ENCODE measurements at regions not wholly inside any gene's neighbourhood (a gene's known extent, or its start where the extent isn't known, plus 50 kb on each side); places are given as distances from the start of the nearest gene placed in this dataset.

- TF ChIP-seq ZC3H10 (CRISPR knock-in tag; IDR thresholded peaks at IDR 0.05) (no peak), ARNTL (CRISPR knock-in tag; IDR thresholded peaks at IDR 0.05; ENCODE audit: borderline replicate concordance, low read depth) (no peak), ZNF70 (CRISPR knock-in tag; IDR thresholded peaks at IDR 0.05) (no peak), SNAI2 (CRISPR knock-in tag; IDR thresholded peaks at IDR 0.05) (no peak), ZNF565 (CRISPR knock-in tag; conservative IDR thresholded peaks at IDR 0.05; ENCODE audit: low read depth) (no peak)
- TF ChIP-seq, protein P1, sequence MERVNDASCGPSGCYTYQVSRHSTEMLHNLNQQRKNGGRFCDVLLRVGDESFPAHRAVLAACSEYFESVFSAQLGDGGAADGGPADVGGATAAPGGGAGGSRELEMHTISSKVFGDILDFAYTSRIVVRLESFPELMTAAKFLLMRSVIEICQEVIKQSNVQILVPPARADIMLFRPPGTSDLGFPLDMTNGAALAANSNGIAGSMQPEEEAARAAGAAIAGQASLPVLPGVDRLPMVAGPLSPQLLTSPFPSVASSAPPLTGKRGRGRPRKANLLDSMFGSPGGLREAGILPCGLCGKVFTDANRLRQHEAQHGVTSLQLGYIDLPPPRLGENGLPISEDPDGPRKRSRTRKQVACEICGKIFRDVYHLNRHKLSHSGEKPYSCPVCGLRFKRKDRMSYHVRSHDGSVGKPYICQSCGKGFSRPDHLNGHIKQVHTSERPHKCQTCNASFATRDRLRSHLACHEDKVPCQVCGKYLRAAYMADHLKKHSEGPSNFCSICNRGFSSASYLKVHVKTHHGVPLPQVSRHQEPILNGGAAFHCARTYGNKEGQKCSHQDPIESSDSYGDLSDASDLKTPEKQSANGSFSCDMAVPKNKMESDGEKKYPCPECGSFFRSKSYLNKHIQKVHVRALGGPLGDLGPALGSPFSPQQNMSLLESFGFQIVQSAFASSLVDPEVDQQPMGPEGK (CRISPR knock-in tag; IDR thresholded peaks at IDR 0.05; ENCODE audit: borderline replicate concordance), result no peak
- TF ChIP-seq, protein P2, sequence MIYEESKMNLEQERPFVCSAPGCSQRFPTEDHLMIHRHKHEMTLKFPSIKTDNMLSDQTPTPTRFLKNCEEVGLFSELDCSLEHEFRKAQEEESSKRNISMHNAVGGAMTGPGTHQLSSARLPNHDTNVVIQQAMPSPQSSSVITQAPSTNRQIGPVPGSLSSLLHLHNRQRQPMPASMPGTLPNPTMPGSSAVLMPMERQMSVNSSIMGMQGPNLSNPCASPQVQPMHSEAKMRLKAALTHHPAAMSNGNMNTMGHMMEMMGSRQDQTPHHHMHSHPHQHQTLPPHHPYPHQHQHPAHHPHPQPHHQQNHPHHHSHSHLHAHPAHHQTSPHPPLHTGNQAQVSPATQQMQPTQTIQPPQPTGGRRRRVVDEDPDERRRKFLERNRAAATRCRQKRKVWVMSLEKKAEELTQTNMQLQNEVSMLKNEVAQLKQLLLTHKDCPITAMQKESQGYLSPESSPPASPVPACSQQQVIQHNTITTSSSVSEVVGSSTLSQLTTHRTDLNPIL (CRISPR knock-in tag; IDR thresholded peaks at IDR 0.05; ENCODE audit: low read depth), result no peak
Measured at GRCh38 chr1:222004034-222004433, 262.1 kb upstream of the DUSP10 start.

Measured in SK-N-SH treated with all-trans-retinoic acid at 6 μM for 48 hours (cell line).